ENCODE measurements at regions not wholly inside any gene's neighbourhood (a gene's known extent, or its start where the extent isn't known, plus 50 kb on each side); places are given as distances from the start of the nearest gene placed in this dataset.

DNA sequence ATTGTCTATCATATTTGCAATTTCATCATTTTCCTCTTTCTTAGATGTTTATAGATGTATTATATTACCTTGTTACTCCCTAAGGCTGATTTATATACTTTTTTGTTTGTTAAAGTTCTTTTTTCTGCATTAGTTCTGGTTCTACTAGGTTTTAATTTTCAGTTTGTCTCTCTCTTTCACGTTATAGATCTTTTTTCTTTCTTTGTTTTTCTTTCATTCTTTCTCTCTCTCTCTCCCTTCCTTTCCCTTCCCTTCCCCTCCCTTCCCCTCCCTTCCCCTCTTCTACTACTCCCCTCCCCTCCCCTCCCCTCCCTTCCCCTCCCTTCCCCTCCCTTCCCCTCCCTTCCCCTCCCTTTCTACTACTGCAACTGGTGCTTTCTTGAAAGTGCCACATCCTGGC, 345.3 kb downstream of the CENPW start:
- no peak for TF ChIP-seq CTCF (IDR thresholded peaks at IDR 0.05; ENCODE audit: insufficient read depth, low read depth, low read length)
- DNase-seq (ENCODE audit: low read depth) (no peak), FAIRE-seq (no peak)
- Mint-ChIP-seq H3K9me3 (ENCODE audit: unreplicated experiment) (no peaks in the 10 kb centered on the region), H3K4me1 (ENCODE audit: low read depth, unreplicated experiment) (no peaks in the 10 kb centered on the region), H3K27ac (ENCODE audit: unreplicated experiment) (no peak overlapping the region), H3K36me3 (ENCODE audit: low read depth, unreplicated experiment) (no peaks in the 10 kb centered on the region), H3K27me3 (ENCODE audit: low read depth, unreplicated experiment) (no peaks in the 10 kb centered on the region), H3K4me3 (ENCODE audit: unreplicated experiment) (no peak overlapping the region)
- no peaks in the 10 kb centered on the region for H4K20me1 ChIP-seq (ENCODE audit: insufficient read depth, low read length)
- no peaks in the 10 kb centered on the region for H3K79me2 ChIP-seq (ENCODE audit: insufficient read depth, low read length)
- no peak overlapping the region for H3K9ac ChIP-seq (ENCODE audit: low read length)
- H3K4me2 ChIP-seq (ENCODE audit: low read length): no peak overlapping the region
- no peaks in the 10 kb centered on the region for H3K4me1 ChIP-seq (ENCODE audit: insufficient read depth, low read length)
- no peak overlapping the region for H2AFZ ChIP-seq (ENCODE audit: low read depth, low read length)
- no peak overlapping the region for H3K27ac ChIP-seq (ENCODE audit: low read depth, low read length)
- H3K36me3 ChIP-seq (ENCODE audit: insufficient read depth, low read length): no peaks in the 10 kb centered on the region
- no peaks in the 10 kb centered on the region for H3K9me3 ChIP-seq (ENCODE audit: insufficient read depth, low read depth, low read length)
- H3K4me3 ChIP-seq (ENCODE audit: insufficient read depth, low read depth, low read length): no peak overlapping the region
- H3K27me3 ChIP-seq (ENCODE audit: insufficient read depth, low read length): no peaks in the 10 kb centered on the region

DNA sequence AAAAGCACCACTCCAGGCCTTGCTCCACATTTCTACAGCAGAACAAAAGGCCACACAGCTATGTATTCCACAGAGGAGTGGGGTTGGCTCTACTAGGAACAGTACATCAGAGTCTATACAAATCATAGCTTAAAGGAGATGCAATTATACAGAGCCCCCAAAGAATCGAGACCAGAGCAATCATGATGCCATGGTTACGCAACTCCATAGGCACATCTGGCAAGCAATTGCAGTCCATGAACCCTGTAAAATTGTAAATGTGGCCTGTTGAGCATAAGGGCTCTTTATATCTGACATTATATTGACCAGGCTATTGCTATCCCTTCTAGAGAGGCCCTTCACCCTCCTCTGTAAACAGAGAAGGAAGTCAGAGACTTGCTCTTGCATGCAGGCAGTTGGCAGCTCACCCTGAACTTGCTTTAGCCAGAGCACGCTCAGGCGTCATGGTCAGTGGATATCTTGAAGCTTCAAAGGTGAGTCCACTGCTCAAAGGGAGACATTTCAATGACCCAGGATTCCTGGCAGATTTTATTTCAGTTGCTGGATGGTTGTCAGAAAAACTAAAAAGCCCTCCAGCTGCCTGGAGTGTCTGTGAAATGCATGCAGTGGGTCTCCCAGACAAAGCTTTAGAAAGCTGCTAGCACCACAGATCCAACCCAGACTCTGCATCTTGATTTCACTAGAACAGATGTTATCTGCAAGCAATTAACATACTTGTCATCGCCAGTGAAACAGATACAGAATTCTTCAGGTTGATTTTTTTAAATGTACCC, 357.2 kb downstream of the CENPW start:
- no peak for DNase-seq (ENCODE audit: low read depth)
- no peak overlapping the region for H3K4me3 ChIP-seq (ENCODE audit: insufficient read depth, low read depth, low read length)
- no peak overlapping the region for H3K27ac ChIP-seq (ENCODE audit: low read depth, low read length)
- TF ChIP-seq CTCF (IDR thresholded peaks at IDR 0.05; ENCODE audit: insufficient read depth, low read depth, low read length) (no peak), EZH2 (IDR thresholded peaks at IDR 0.05; ENCODE audit: insufficient read depth, low read length) (no peak)
- H3K4me3 Mint-ChIP-seq (ENCODE audit: unreplicated experiment): no peak overlapping the region
- no peaks in the 10 kb centered on the region for H3K9me3 ChIP-seq (ENCODE audit: insufficient read depth, low read depth, low read length)
- FAIRE-seq: no peak
- no peaks in the 10 kb centered on the region for H3K9me3 Mint-ChIP-seq (ENCODE audit: unreplicated experiment)
- no peaks in the 10 kb centered on the region for H3K4me1 Mint-ChIP-seq (ENCODE audit: low read depth, unreplicated experiment)
- H3K27me3 ChIP-seq (ENCODE audit: insufficient read depth, low read length): no peaks in the 10 kb centered on the region
- H3K4me2 ChIP-seq (ENCODE audit: low read length): no peak overlapping the region
- H3K36me3 Mint-ChIP-seq (ENCODE audit: low read depth, unreplicated experiment): no peaks in the 10 kb centered on the region
- H3K27ac Mint-ChIP-seq (ENCODE audit: unreplicated experiment): no peak overlapping the region
- H3K36me3 ChIP-seq (ENCODE audit: insufficient read depth, low read length): no peaks in the 10 kb centered on the region
- H3K9ac ChIP-seq (ENCODE audit: low read length): no peak overlapping the region
- H3K79me2 ChIP-seq (ENCODE audit: insufficient read depth, low read length): no peaks in the 10 kb centered on the region
- H3K4me1 ChIP-seq (ENCODE audit: insufficient read depth, low read length): no peaks in the 10 kb centered on the region
- H2AFZ ChIP-seq (ENCODE audit: low read depth, low read length): no peak overlapping the region
- H4K20me1 ChIP-seq (ENCODE audit: insufficient read depth, low read length): no peaks in the 10 kb centered on the region
- H3K27me3 Mint-ChIP-seq (ENCODE audit: low read depth, unreplicated experiment): no peaks in the 10 kb centered on the region

DNA sequence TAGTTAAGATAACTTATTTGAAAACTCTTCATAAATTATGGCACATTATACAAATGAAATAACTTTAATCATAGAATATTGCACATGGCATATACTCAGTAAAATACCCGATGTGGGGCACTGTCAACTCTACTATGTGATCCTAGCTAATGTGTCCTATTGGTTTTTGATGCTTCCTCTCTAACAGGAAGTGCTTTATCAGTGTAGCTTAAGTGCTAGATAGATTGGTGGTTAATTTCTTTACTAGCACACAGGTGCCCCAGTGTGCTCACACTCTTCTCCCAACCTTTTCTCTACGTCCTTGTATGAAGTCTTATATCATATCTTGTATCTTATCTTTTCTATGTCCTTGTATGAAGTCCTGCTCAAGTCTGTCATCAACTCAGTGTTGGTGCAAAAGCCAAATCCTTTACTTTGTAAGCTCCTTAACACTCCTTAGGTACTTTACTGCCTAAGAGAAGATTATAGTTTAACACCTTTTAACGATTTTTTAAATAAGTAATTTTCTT, 358.9 kb downstream of the CENPW start:
- H3K79me2 ChIP-seq (ENCODE audit: insufficient read depth, low read length): no peaks in the 10 kb centered on the region
- Mint-ChIP-seq H3K4me3 (ENCODE audit: unreplicated experiment) (no peak overlapping the region), H3K36me3 (ENCODE audit: low read depth, unreplicated experiment) (no peaks in the 10 kb centered on the region), H3K4me1 (ENCODE audit: low read depth, unreplicated experiment) (no peaks in the 10 kb centered on the region), H3K27ac (ENCODE audit: unreplicated experiment) (no peak overlapping the region), H3K27me3 (ENCODE audit: low read depth, unreplicated experiment) (no peaks in the 10 kb centered on the region), H3K9me3 (ENCODE audit: unreplicated experiment) (no peaks in the 10 kb centered on the region)
- TF ChIP-seq CTCF (IDR thresholded peaks at IDR 0.05; ENCODE audit: insufficient read depth, low read depth, low read length) (no peak), EZH2 (IDR thresholded peaks at IDR 0.05; ENCODE audit: insufficient read depth, low read length) (no peak)
- H2AFZ ChIP-seq (ENCODE audit: low read depth, low read length): no peak overlapping the region
- H3K27me3 ChIP-seq (ENCODE audit: insufficient read depth, low read length): no peaks in the 10 kb centered on the region
- H3K36me3 ChIP-seq (ENCODE audit: insufficient read depth, low read length): no peaks in the 10 kb centered on the region
- DNase-seq (ENCODE audit: low read depth) (no peak), FAIRE-seq (no peak)
- H3K27ac ChIP-seq (ENCODE audit: low read depth, low read length): no peak overlapping the region
- H3K4me2 ChIP-seq (ENCODE audit: low read length): no peak overlapping the region
- no peaks in the 10 kb centered on the region for H4K20me1 ChIP-seq (ENCODE audit: insufficient read depth, low read length)
- H3K9me3 ChIP-seq (ENCODE audit: insufficient read depth, low read depth, low read length): no peaks in the 10 kb centered on the region
- no peaks in the 10 kb centered on the region for H3K4me1 ChIP-seq (ENCODE audit: insufficient read depth, low read length)
- H3K9ac ChIP-seq (ENCODE audit: low read length): no peak overlapping the region
- H3K4me3 ChIP-seq (ENCODE audit: insufficient read depth, low read depth, low read length): no peak overlapping the region
